HepG2 (cell line): ENCODE measurements at regions not wholly inside any gene's neighbourhood (a gene's known extent, or its start where the extent isn't known, plus 50 kb on each side); places are given as distances from the start of the nearest gene placed in this dataset.

ENCODE experiments used
- ATAC-seq: fragments of 200-7000 bp; cut with Tn5 transposase; 3 replicates; pipeline ENCODE4 v1.9.1; 2020; ENCODE audit warnings: mild to moderate bottlenecking, moderate library complexity
- BruUV-seq: library from RNA; stranded (reverse); fragments of 400-500 nt; replicated peaks from 2 replicates; lab custom pipeline; 2021; lab: Mats Ljungman, UMichigan
- CTCF ChIA-PET: fragments of 300-600 bp; formaldehyde crosslinking; extraction: SDS; loops from one replicate; lab custom pipeline; 2021; ENCODE audit warnings: low total read pairs, inconsistent platforms, low intra/inter-chr PET ratio; lab: Yijun Ruan, JAX
- POLR2A ChIA-PET: fragments of 350-600 bp; sonication (Branson Sonifier 250); formaldehyde crosslinking; loops from one replicate; lab custom pipeline; 2020; ENCODE audit warnings: antibody characterized with exemption, inconsistent platforms; lab: Yijun Ruan, JAX
- DNase-seq: peaks from one replicate; pipeline ENCODE4 v3.0.0-alpha.2; 2015; ENCODE audit warnings: low spot score
- FAIRE-seq: peaks from 3 replicates; lab custom pipeline; 2011; peaks lifted over from hg19 to GRCh38; lab: Jason Lieb, UNC
- H2AFZ ChIP-seq: one replicate; pipeline ENCODE4 v1.6.1; 2011; ENCODE audit warnings: low read length, inconsistent platforms
- H3K27ac ChIP-seq: fragments of 300-600 bp; 3 replicates; pipeline ENCODE4 v1.8.0; 2011; ENCODE audit warnings: mixed run types, mild to moderate bottlenecking, mixed read lengths, low read length, inconsistent platforms; ENCODE audit not compliant: insufficient read depth; ENCODE audit errors: extremely low read length
- H3K27me3 ChIP-seq, 2 experiments: fragments of 200-600 bp in 1 of 2; 2 replicates in 1 of 2; 3 replicates in 1 of 2; pipeline versions ENCODE4 v1.6.0 to v1.8.0; 2011; ENCODE audit warnings: low read length in 2 of 2, mild to moderate bottlenecking in 2 of 2, moderate library complexity in 2 of 2, inconsistent platforms in 1 of 2; ENCODE audit not compliant: insufficient read depth in 2 of 2, control insufficient read depth in 1 of 2
- H3K36me3 ChIP-seq, 2 experiments: fragments of 200-600 bp in 1 of 2; replicated peaks in 1 of 2; 2 replicates in 1 of 2; 3 replicates in 1 of 2; pipeline versions ENCODE4 v1.5.1 to v1.8.0; 2011; ENCODE audit warnings: low read length in 2 of 2, inconsistent platforms in 1 of 2; ENCODE audit not compliant: insufficient read depth in 2 of 2, control insufficient read depth in 1 of 2
- H3K4me1 ChIP-seq: 2 replicates; pipeline ENCODE4 v1.5.1; 2012; ENCODE audit warnings: low read length, inconsistent platforms; ENCODE audit not compliant: insufficient read depth
- H3K4me2 ChIP-seq: 2 replicates; pipeline ENCODE4 v1.6.0; 2011; ENCODE audit warnings: low read depth, low read length, inconsistent platforms
- H3K4me3 ChIP-seq, 3 experiments: fragments of 200-600 bp in 1 of 3; sonication (generic), shearing (Covaris generic) in 1 of 3; replicated peaks in 1 of 3; 2 replicates each; pipeline ENCODE4 v1.5.1; 2011 to 2016; ENCODE audit warnings: low read length in 3 of 3, inconsistent platforms in 2 of 3, low read depth in 2 of 3, mild to moderate bottlenecking in 2 of 3, control low read depth in 1 of 3, mixed read lengths in 1 of 3; ENCODE audit not compliant: insufficient read depth in 1 of 3
- H3K79me2 ChIP-seq: one replicate; pipeline ENCODE4 v1.6.1; 2011; ENCODE audit warnings: low read length, inconsistent platforms; ENCODE audit not compliant: insufficient read depth
- H3K9ac ChIP-seq: 2 replicates; pipeline ENCODE4 v1.6.0; 2011; ENCODE audit warnings: mild to moderate bottlenecking, low read depth, low read length, inconsistent platforms; ENCODE audit not compliant: insufficient read depth
- H3K9me3 ChIP-seq: 2 replicates; pipeline ENCODE4 v1.5.1; 2012; ENCODE audit warnings: mild to moderate bottlenecking, low read length
- H4K20me1 ChIP-seq: 2 replicates; pipeline ENCODE4 v1.6.0; 2011; ENCODE audit warnings: inconsistent platforms, mild to moderate bottlenecking, low read length, moderate library complexity; ENCODE audit not compliant: insufficient read depth
- CREB1 ChIP-seq, 2 experiments: fragments of 450-650 bp in 1 of 2; IDR thresholded peaks; 2 replicates each; pipeline ENCODE4 v1.6.1; 2016 to 2017; ENCODE audit warnings: control low read depth in 1 of 2, mild to moderate bottlenecking in 1 of 2, missing compliant biosample characterization in 1 of 2, missing genetic modification characterization in 1 of 2
- CTCF ChIP-seq: sonication (generic); formaldehyde crosslinking; IDR thresholded peaks from 2 replicates; pipeline ENCODE4 v1.5.0; 2020; ENCODE audit warnings: mild to moderate bottlenecking, missing genetic modification reagents, moderate library complexity
- HOXA3 ChIP-seq: sonication (generic); formaldehyde crosslinking; IDR thresholded peaks from 2 replicates; pipeline ENCODE4 v1.5.0; 2020; ENCODE audit warnings: missing genetic modification reagents
- KLF12 ChIP-seq: sonication (generic); formaldehyde crosslinking; IDR thresholded peaks from 2 replicates; pipeline ENCODE4 v1.4.0; 2020; ENCODE audit warnings: missing genetic modification reagents, borderline replicate concordance
- PLSCR1 ChIP-seq: sonication (generic); formaldehyde crosslinking; IDR thresholded peaks from 2 replicates; pipeline ENCODE4 v1.5.0; 2020; ENCODE audit warnings: missing genetic modification reagents, mild to moderate bottlenecking, borderline replicate concordance
- SMC3 ChIP-seq: IDR thresholded peaks from 2 replicates; pipeline ENCODE4 v1.6.1; 2011; ENCODE audit warnings: low read length, improper control_type of control experiment
- ZNF121 ChIP-seq: sonication (generic); formaldehyde crosslinking; IDR thresholded peaks from 2 replicates; pipeline ENCODE4 v1.5.0; 2020; ENCODE audit warnings: mild to moderate bottlenecking, missing genetic modification reagents
- ZNF282 ChIP-seq: fragments of 450-650 bp; IDR thresholded peaks from 2 replicates; pipeline ENCODE4 v1.6.1; 2018; ENCODE audit not compliant: partially characterized antibody
- WGBS: methylation state at CpG from one replicate; pipeline ENCODE4 v1.1.6; 2017; ENCODE audit warnings: low lambda C conversion rate; 5-methylcytosine and 5-hydroxymethylcytosine counted together
- in situ Hi-C: cut with HindIII; loops from 2 replicates; pipeline ENCODE4 v1.10.0; 2017; ENCODE audit warnings: low pct_unique_long_range_greater_than_20kb; ENCODE audit not compliant: extremely low pct_ligation_motif_present
- intact Hi-C: fragments of 100-400 bp; cut with micrococcal nuclease; formaldehyde crosslinking; loops from one replicate; pipeline ENCODE4 v1.10.0; 2022; ENCODE audit not compliant: unreplicated experiment

GRCh38 chr21:33127154-33127867 lies 57.4 kb downstream of the OLIG1 start (continued):
- peak; percentile 79 for TF ChIP-seq SMC3
- TF ChIP-seq ZNF282, result no peak
- TF ChIP-seq CTCF (CRISPR knock-in tag), result peak; percentile 78
- no peak for TF ChIP-seq KLF12 (CRISPR knock-in tag)
- TF ChIP-seq, all 625 proteins: peak for 7

GRCh38 chr21:33127868-33128242 lies 57.9 kb downstream of the OLIG1 start:
- 24% methylated on average over 6 of the region's 6 CpGs for WGBS
- FAIRE-seq, result no peak
- no peaks in the 10 kb centered on the region for H3K79me2 ChIP-seq
- H3K36me3 ChIP-seq, result no peaks in the 10 kb centered on the region
- no peak overlapping the region for H3K4me2 ChIP-seq
- H2AFZ ChIP-seq, result no peak overlapping the region
- H3K27ac ChIP-seq, result no peak overlapping the region
- H3K9ac ChIP-seq, result no peak overlapping the region
- H3K4me3 ChIP-seq, result no peak overlapping the region
- ATAC-seq, result no peak
- H3K27me3 ChIP-seq, result peaks cover 4 to 23% of the 10 kb centered on the region in 2 experiments; a peak in 3 of 5 replicates
- intact Hi-C loops, result loop anchor here (1.0 to 10.0 kb wide), 6 partner anchors 134 to 1273 kb away; no protein-coding TSS in a partner anchor
- ChIA-PET POLR2A (no interaction called here), CTCF (interaction anchor here (1.5 to 2.1 kb wide), 2 partner anchors 134 to 187 kb away, joined by 10 to 19 read pairs; no protein-coding TSS in a partner anchor)
- H3K9me3 ChIP-seq, result no peaks in the 10 kb centered on the region
- in situ Hi-C loops, result loop anchor here (5.0 to 25.0 kb wide), 2 partner anchors 131 to 466 kb away; no protein-coding TSS in a partner anchor
- no peaks in the 10 kb centered on the region for H4K20me1 ChIP-seq
- peaks cover 20% of the 10 kb centered on the region for H3K4me1 ChIP-seq
- no peak for DNase-seq
- no TSS peak for BruUV-seq
- TF ChIP-seq ZNF121 (CRISPR knock-in tag), result no peak
- TF ChIP-seq HOXA3, result no peak
- TF ChIP-seq PLSCR1 (CRISPR knock-in tag), result no peak
- TF ChIP-seq CREB1 (IDR thresholded peaks at IDR 0.05), result no peak
- no peak for TF ChIP-seq CREB1 (CRISPR knock-in tag; IDR thresholded peaks at IDR 0.05)
